ENCODE measurements at regions not wholly inside any gene's neighbourhood (a gene's known extent, or its start where the extent isn't known, plus 50 kb on each side); places are given as distances from the start of the nearest gene placed in this dataset.

DNA sequence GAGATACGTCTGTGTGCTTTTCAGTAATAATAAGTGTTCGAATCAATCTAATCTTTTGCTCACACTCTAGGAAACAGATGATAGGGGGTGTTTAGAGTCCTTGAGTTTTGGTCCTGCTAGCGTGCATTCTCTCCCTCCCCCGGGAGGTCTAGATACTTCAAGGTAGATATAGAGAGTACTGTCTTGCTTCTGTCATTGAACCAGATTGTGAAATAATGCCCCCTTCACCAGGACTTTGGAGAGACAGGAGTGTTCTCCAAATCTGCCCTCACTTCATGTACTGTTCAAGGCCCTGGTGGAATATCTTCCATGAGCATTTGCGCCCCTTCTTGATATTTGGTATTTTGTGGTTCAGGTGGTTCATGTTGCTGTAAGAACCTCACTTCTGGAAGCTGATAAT, 59.4 kb upstream of the MGAT5 start:
- Histone ChIP-seq H3K79me2 (ENCODE audit: low read length) (peaks cover 6% of the 10 kb centered on the region; the same call in 1 of the 2 replicates), H3K27ac (ENCODE audit: low read length) (no peak overlapping the region), H3K4me1 (ENCODE audit: low read length) (peaks cover 8% of the 10 kb centered on the region; the same call in 1 of the 2 replicates), H4K20me1 (ENCODE audit: insufficient read depth, low read length) (peaks cover 10% of the 10 kb centered on the region), H3K27me3 (ENCODE audit: low read depth, low read length) (no peaks in the 10 kb centered on the region), H2AFZ (ENCODE audit: low read depth, low read length) (no peak overlapping the region), H3K36me3 (replicated peaks; ENCODE audit: low read depth, low read length) (no peaks in the 10 kb centered on the region), H3K4me3 (ENCODE audit: low read length) (no peak overlapping the region), H3K9ac (ENCODE audit: low read length) (no peak overlapping the region), H3K9me3 (ENCODE audit: insufficient read depth, low read length) (no peaks in the 10 kb centered on the region), H3K4me2 (ENCODE audit: low read length) (no peak overlapping the region)
- TF ChIP-seq, protein P1, sequence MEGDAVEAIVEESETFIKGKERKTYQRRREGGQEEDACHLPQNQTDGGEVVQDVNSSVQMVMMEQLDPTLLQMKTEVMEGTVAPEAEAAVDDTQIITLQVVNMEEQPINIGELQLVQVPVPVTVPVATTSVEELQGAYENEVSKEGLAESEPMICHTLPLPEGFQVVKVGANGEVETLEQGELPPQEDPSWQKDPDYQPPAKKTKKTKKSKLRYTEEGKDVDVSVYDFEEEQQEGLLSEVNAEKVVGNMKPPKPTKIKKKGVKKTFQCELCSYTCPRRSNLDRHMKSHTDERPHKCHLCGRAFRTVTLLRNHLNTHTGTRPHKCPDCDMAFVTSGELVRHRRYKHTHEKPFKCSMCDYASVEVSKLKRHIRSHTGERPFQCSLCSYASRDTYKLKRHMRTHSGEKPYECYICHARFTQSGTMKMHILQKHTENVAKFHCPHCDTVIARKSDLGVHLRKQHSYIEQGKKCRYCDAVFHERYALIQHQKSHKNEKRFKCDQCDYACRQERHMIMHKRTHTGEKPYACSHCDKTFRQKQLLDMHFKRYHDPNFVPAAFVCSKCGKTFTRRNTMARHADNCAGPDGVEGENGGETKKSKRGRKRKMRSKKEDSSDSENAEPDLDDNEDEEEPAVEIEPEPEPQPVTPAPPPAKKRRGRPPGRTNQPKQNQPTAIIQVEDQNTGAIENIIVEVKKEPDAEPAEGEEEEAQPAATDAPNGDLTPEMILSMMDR (IDR thresholded peaks at IDR 0.05; ENCODE audit: low read depth, low read length), result no peak
- no peak for TF ChIP-seq EZH2phosphoT487 (IDR thresholded peaks at IDR 0.05; ENCODE audit: low read depth)

DNA sequence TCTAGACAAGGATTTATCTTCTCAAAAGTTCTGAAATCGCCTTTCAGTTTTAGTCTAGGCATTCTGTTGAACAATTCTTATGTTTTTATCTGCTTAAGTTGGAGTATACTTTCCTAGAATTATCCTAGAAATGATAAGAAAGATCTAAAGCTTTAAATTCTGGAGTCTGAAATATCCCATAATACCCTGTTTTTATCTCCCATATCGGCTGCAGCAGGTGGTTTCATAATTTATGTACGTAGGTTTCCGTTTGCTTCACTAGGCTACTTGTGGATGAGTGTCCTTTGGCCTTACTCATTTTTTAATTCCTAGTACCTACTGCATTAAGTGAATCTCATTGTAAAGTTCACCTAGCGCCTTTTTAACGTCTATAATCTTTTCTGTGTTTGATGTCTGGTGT, 58.5 kb upstream of the MGAT5 start:
- Histone ChIP-seq H4K20me1 (ENCODE audit: insufficient read depth, low read length) (peaks cover 13% of the 10 kb centered on the region), H3K4me1 (ENCODE audit: low read length) (peaks cover 8% of the 10 kb centered on the region; the same call in 1 of the 2 replicates), H2AFZ (ENCODE audit: low read depth, low read length) (no peak overlapping the region), H3K27me3 (ENCODE audit: low read depth, low read length) (no peaks in the 10 kb centered on the region), H3K79me2 (ENCODE audit: low read length) (peaks cover 6% of the 10 kb centered on the region; the same call in 1 of the 2 replicates), H3K9me3 (ENCODE audit: insufficient read depth, low read length) (no peaks in the 10 kb centered on the region), H3K4me3 (ENCODE audit: low read length) (no peak overlapping the region), H3K36me3 (replicated peaks; ENCODE audit: low read depth, low read length) (no peaks in the 10 kb centered on the region), H3K27ac (ENCODE audit: low read length) (no peak overlapping the region), H3K4me2 (ENCODE audit: low read length) (no peak overlapping the region), H3K9ac (ENCODE audit: low read length) (no peak overlapping the region)
- TF ChIP-seq, protein P1 (IDR thresholded peaks at IDR 0.05; ENCODE audit: low read depth, low read length), result no peak
- no peak for TF ChIP-seq EZH2phosphoT487 (IDR thresholded peaks at IDR 0.05; ENCODE audit: low read depth)

DNA sequence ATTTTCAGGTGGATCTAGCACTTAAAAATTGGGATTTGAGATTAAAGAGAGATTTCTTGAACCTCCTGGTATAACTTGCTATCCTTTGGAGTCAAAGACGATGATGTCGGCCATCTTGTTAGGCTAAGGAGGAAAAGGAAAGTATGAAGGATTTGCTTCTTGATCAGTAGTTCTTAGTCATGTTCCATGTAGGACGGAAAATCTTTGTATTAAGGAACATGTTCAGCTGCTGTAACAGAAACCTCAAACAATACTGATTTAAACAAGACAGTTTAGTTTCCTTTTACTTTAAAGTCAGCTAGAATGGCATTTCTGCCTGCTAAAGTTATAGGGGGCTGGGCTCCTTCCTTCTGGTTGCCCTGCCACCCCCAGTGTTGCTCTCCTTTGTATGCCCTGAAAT, 56.4 kb upstream of the MGAT5 start:
- Histone ChIP-seq H2AFZ (ENCODE audit: low read depth, low read length) (no peak overlapping the region), H3K9me3 (ENCODE audit: insufficient read depth, low read length) (no peaks in the 10 kb centered on the region), H3K27ac (ENCODE audit: low read length) (no peak overlapping the region), H3K79me2 (ENCODE audit: low read length) (peaks cover 3% of the 10 kb centered on the region; the same call in 1 of the 2 replicates), H4K20me1 (ENCODE audit: insufficient read depth, low read length) (peaks cover 16% of the 10 kb centered on the region), H3K36me3 (replicated peaks; ENCODE audit: low read depth, low read length) (no peaks in the 10 kb centered on the region), H3K4me1 (ENCODE audit: low read length) (peaks cover 8% of the 10 kb centered on the region; the same call in 1 of the 2 replicates), H3K27me3 (ENCODE audit: low read depth, low read length) (no peaks in the 10 kb centered on the region), H3K4me3 (ENCODE audit: low read length) (no peak overlapping the region), H3K9ac (ENCODE audit: low read length) (no peak overlapping the region), H3K4me2 (ENCODE audit: low read length) (no peak overlapping the region)
- no peak for TF ChIP-seq EZH2phosphoT487 (IDR thresholded peaks at IDR 0.05; ENCODE audit: low read depth)
- TF ChIP-seq, protein P1 (IDR thresholded peaks at IDR 0.05; ENCODE audit: low read depth, low read length), result no peak

DNA sequence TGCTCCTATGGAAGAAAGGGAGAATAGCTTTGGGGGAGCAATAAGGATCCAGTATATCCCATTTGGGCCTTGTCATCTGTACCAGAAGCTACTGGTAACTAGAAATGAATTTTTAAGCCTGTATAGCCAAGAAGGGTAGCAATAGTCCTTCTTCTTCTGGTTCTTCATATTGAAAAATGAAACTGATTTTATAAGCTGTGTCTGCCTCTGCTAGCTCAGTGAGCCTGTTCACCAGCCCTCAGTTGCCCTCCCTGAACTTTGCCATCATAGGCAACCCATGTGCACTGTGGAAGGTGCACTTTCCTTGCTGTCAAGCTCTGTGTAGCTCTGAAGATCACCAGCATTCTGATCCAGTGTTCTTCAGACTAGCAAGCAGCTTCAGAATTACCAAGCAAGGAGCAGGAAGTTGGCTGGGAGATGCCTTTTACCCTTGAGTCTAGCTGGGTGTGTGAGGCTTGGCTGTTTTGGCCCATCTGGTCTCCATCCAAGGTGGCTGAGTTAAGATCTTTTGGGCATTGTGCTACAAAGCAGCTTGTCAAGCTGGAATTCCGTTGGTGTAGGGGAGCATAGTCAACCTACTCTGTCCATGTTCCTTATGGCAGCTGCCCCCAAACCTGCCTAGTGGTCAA, 55.8 kb upstream of the MGAT5 start:
- Histone ChIP-seq H3K4me1 (ENCODE audit: low read length) (peaks cover 8% of the 10 kb centered on the region; the same call in 1 of the 2 replicates), H3K27me3 (ENCODE audit: low read depth, low read length) (no peaks in the 10 kb centered on the region), H2AFZ (ENCODE audit: low read depth, low read length) (no peak overlapping the region), H3K4me2 (ENCODE audit: low read length) (no peak overlapping the region), H3K9me3 (ENCODE audit: insufficient read depth, low read length) (no peaks in the 10 kb centered on the region), H3K27ac (ENCODE audit: low read length) (no peak overlapping the region), H4K20me1 (ENCODE audit: insufficient read depth, low read length) (peaks cover 17% of the 10 kb centered on the region), H3K36me3 (replicated peaks; ENCODE audit: low read depth, low read length) (no peaks in the 10 kb centered on the region), H3K4me3 (ENCODE audit: low read length) (no peak overlapping the region), H3K9ac (ENCODE audit: low read length) (no peak overlapping the region), H3K79me2 (ENCODE audit: low read length) (peaks cover 3% of the 10 kb centered on the region; the same call in 1 of the 2 replicates)
- TF ChIP-seq, protein P1 (IDR thresholded peaks at IDR 0.05; ENCODE audit: low read depth, low read length), result no peak
- no peak for TF ChIP-seq EZH2phosphoT487 (IDR thresholded peaks at IDR 0.05; ENCODE audit: low read depth)

Data from OCI-LY3 (cell line).